ENCODE measurements at regions not wholly inside any gene's neighbourhood (a gene's known extent, or its start where the extent isn't known, plus 50 kb on each side); places are given as distances from the start of the nearest gene placed in this dataset.

GRCh38 chr10:88083597-88083989, 220.2 kb downstream of the PTEN start:
- no peak overlapping the region for H3K9ac ChIP-seq (ENCODE audit: low read length)

DNA sequence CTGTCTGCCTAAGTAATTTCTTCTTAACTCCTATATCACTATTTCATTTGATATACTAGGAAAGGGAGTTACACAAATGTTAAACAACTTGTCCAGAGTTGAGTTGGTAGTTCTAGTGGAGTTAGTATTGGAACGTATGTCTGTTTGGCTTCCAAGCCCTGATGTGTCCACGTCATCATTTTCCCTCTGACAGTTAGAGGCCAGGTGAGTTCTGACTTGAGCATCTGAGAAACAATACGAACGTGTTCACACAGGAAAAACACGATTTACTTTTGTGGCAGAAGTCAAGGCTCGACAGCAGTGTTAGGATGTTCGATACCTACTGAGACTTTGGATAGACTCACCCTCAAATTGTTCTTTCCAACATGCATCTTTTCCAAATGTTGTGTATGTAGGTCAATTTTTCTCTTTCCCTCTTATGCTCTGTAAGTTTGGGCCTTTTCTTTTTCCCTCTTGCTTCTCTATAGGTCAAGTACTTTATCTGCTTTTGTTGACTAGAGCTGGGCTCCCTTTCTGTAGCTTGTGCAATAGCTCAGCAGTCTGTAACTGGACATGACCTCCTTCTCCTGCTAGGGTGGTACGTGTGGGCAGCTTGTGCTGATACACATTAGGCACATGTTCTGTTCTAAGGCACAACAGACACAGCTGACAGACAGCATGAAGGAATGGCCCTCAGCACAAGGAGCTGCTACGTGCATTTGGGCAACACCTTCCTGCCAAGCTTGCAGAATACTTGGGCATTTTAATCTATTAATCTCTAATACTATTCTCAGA, 222.9 kb downstream of the PTEN start:
- Histone ChIP-seq H3K27ac (ENCODE audit: low read depth, low read length) (no peak overlapping the region), H3K9me3 (ENCODE audit: control insufficient read depth, insufficient read depth, low read depth, low read length) (no peaks in the 10 kb centered on the region), H3K4me1 (ENCODE audit: control insufficient read depth, insufficient read depth, low read length) (no peaks in the 10 kb centered on the region), H3K27me3 (ENCODE audit: control insufficient read depth, insufficient read depth, low read length) (no peaks in the 10 kb centered on the region), H3K36me3 (ENCODE audit: control insufficient read depth, insufficient read depth, low read length) (no peaks in the 10 kb centered on the region), H3K4me3 (ENCODE audit: low read depth, low read length) (no peak overlapping the region), H3K9ac (ENCODE audit: low read length) (no peak overlapping the region)

More at GRCh38 chr10:88083597-88083989, 220.2 kb downstream of the PTEN start:
- no peaks in the 10 kb centered on the region for H3K27me3 ChIP-seq (ENCODE audit: control insufficient read depth, insufficient read depth, low read length)
- no peaks in the 10 kb centered on the region for H3K9me3 ChIP-seq (ENCODE audit: control insufficient read depth, insufficient read depth, low read depth, low read length)
- no peak overlapping the region for H3K4me3 ChIP-seq (ENCODE audit: low read depth, low read length)
- no peak overlapping the region for H3K27ac ChIP-seq (ENCODE audit: low read depth, low read length)
- no peaks in the 10 kb centered on the region for H3K4me1 ChIP-seq (ENCODE audit: control insufficient read depth, insufficient read depth, low read length)
- no peaks in the 10 kb centered on the region for H3K36me3 ChIP-seq (ENCODE audit: control insufficient read depth, insufficient read depth, low read length)

DNA sequence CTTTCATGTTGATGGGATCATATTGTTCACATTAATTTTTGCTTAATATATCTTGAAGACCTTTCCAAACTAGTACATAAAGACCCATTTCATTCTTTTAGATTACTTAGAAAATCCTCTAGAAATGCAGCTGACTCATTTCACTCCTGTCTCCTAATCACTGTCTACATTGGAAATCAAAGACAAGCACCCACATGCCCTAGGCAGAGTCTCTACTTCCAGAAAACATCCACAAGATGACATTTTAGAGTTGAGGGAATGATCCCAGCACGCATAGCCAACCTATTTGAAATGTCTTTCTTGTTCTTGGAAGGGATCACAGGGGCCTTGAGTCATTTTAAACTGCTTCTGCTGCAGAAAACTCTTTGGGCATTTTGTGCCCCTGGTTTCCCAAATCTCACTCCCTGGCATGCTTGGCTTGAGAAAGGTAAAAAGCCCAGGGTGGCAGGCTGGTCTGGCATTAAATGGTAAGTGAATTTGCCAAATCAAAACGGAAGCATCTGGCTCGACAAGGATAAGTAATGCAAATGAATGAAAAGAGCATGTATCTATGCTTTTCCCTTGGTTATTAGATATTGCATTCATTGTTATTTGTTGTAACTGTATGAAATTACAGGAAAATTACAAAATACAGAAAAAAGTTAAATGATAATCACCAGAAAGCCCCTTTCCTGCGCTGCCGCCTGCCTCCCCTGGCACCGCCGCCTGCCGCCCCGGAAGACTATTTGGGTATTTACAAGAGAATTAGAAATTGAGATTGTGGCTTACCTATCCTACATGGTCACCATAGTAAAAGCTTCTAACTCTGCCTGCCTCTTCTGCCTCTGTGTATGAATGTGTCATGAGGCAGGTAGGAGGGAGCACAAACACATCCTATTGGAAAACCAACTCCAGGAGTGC, 225.3 kb downstream of the PTEN start:
- no peak overlapping the region for H3K27ac ChIP-seq (ENCODE audit: low read depth, low read length)
- H3K27me3 ChIP-seq (ENCODE audit: control insufficient read depth, insufficient read depth, low read length), result no peaks in the 10 kb centered on the region

DNA sequence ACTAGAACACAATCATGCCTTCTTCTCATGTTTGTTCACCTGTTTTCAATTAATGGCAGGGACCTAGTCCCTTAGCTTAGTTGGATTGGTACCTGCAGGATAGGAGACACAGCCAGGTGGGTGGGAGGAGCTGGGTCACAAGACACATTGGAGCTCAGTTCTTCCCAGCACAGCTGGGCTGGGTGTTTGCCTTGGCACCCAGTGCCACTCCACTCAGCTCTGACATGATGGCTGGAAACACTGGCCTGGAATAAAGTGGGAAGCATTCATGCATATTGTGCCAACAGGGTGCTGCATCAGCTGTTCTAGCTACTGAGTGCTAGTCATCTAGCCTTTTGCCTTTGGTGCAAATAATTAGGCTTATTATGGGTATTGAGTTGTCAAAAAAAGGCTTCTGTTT, 226.1 kb downstream of the PTEN start:
- Histone ChIP-seq H3K9ac (ENCODE audit: low read length) (no peak overlapping the region), H3K27ac (ENCODE audit: low read depth, low read length) (no peak overlapping the region), H3K4me1 (ENCODE audit: control insufficient read depth, insufficient read depth, low read length) (no peaks in the 10 kb centered on the region), H3K9me3 (ENCODE audit: control insufficient read depth, insufficient read depth, low read depth, low read length) (no peaks in the 10 kb centered on the region), H3K4me3 (ENCODE audit: low read depth, low read length) (no peak overlapping the region), H3K36me3 (ENCODE audit: control insufficient read depth, insufficient read depth, low read length) (no peaks in the 10 kb centered on the region), H3K27me3 (ENCODE audit: control insufficient read depth, insufficient read depth, low read length) (no peaks in the 10 kb centered on the region)

More for the DNA sequence above, 225.3 kb downstream of the PTEN start:
- Histone ChIP-seq H3K4me1 (ENCODE audit: control insufficient read depth, insufficient read depth, low read length) (no peaks in the 10 kb centered on the region), H3K36me3 (ENCODE audit: control insufficient read depth, insufficient read depth, low read length) (no peaks in the 10 kb centered on the region), H3K9me3 (ENCODE audit: control insufficient read depth, insufficient read depth, low read depth, low read length) (no peaks in the 10 kb centered on the region), H3K9ac (ENCODE audit: low read length) (no peak overlapping the region), H3K4me3 (ENCODE audit: low read depth, low read length) (no peak overlapping the region)

DNA sequence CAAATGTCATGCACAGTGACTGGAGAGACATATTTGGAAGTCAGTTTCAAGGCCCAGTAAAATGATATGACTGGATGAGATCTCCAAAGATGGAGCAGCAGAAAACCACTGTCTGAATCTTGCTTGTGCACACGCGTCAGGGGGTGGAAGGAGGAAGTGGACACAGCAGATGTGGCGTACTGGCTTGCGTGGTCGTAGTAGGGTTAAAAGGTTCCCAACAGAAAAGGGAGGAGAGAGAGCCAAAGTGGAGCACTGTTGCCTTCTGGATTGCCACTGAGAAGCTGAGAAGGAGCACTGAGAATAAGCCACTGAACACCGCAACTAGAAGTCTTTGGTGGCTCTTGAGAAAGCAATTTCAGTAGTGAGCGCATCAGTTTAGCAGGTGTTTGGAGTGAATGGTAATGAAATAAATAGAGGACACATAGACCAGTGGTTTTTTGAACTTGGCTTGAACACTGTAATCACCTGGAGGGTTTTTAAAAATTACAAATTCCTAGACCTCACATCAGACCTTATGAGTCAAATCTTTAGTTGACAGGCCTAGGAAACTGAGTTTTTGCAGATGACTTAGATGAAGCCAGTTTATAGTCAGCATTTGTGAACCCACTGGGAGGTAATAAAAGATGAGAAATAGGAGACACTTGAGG, 227.3 kb downstream of the PTEN start:
- Histone ChIP-seq H3K9me3 (ENCODE audit: control insufficient read depth, insufficient read depth, low read depth, low read length) (no peaks in the 10 kb centered on the region), H3K27me3 (ENCODE audit: control insufficient read depth, insufficient read depth, low read length) (no peaks in the 10 kb centered on the region), H3K4me3 (ENCODE audit: low read depth, low read length) (no peak overlapping the region), H3K9ac (ENCODE audit: low read length) (no peak overlapping the region), H3K4me1 (ENCODE audit: control insufficient read depth, insufficient read depth, low read length) (no peaks in the 10 kb centered on the region), H3K27ac (ENCODE audit: low read depth, low read length) (no peak overlapping the region), H3K36me3 (ENCODE audit: control insufficient read depth, insufficient read depth, low read length) (no peaks in the 10 kb centered on the region)

DNA sequence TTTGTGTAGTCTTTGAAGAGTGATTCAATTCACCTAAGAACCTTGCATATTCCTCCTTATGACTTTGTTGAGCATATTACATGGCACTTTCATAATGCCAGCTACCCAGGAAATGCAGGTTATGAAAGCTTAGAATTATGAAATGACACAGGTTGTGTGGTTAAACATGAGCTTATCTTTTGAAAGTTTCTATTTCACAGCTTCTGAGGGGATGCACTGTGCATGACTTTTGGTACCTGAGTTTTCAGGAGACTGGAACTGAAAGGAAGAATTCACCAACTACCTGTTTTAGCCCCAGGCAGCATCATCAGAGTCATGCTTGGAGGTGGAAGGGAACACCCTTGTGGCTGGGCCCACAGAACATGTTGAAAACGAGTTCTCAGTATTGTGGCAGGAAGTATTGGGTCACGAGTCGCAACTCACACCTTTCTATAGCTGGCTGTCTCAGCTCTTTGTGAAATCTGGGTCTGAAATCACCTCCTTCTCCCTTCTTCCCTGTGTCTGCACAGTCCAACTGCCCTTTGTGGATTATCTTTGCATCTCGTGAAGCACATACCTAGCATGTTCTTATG, 228.2 kb downstream of the PTEN start:
- Histone ChIP-seq H3K9me3 (ENCODE audit: control insufficient read depth, insufficient read depth, low read depth, low read length) (no peaks in the 10 kb centered on the region), H3K36me3 (ENCODE audit: control insufficient read depth, insufficient read depth, low read length) (no peaks in the 10 kb centered on the region), H3K4me1 (ENCODE audit: control insufficient read depth, insufficient read depth, low read length) (no peaks in the 10 kb centered on the region), H3K9ac (ENCODE audit: low read length) (no peak overlapping the region), H3K4me3 (ENCODE audit: low read depth, low read length) (no peak overlapping the region), H3K27me3 (ENCODE audit: control insufficient read depth, insufficient read depth, low read length) (no peaks in the 10 kb centered on the region), H3K27ac (ENCODE audit: low read depth, low read length) (no peak overlapping the region)

DNA sequence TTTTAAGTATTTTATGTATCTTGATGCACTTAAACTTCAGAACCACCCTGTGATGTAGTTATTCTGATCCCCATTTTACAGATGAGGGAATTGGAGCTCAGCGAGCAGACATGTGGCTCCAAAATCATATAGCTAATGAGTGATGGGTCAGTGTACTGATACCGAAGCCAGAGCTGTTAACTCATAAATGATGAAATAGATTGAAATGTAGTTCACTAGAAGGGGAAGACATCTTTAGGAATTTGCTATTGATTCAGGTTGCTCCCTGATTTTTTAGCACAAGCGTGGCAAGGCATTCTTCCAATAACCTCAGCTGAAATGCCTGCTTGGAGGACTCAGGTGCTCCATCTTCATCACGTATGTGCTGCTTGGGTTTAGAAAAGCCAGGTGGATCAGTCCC, 228.8 kb downstream of the PTEN start:
- Histone ChIP-seq H3K9me3 (ENCODE audit: control insufficient read depth, insufficient read depth, low read depth, low read length) (no peaks in the 10 kb centered on the region), H3K36me3 (ENCODE audit: control insufficient read depth, insufficient read depth, low read length) (no peaks in the 10 kb centered on the region), H3K4me3 (ENCODE audit: low read depth, low read length) (no peak overlapping the region), H3K9ac (ENCODE audit: low read length) (no peak overlapping the region), H3K27me3 (ENCODE audit: control insufficient read depth, insufficient read depth, low read length) (no peaks in the 10 kb centered on the region), H3K4me1 (ENCODE audit: control insufficient read depth, insufficient read depth, low read length) (no peaks in the 10 kb centered on the region), H3K27ac (ENCODE audit: low read depth, low read length) (no peak overlapping the region)

GRCh38 chr10:88092973-88093372, 229.5 kb downstream of the PTEN start:
- no peaks in the 10 kb centered on the region for H3K4me1 ChIP-seq (ENCODE audit: control insufficient read depth, insufficient read depth, low read length)
- no peak overlapping the region for H3K9ac ChIP-seq (ENCODE audit: low read length)
- no peaks in the 10 kb centered on the region for H3K27me3 ChIP-seq (ENCODE audit: control insufficient read depth, insufficient read depth, low read length)
- H3K9me3 ChIP-seq (ENCODE audit: control insufficient read depth, insufficient read depth, low read depth, low read length), result no peaks in the 10 kb centered on the region
- no peak overlapping the region for H3K4me3 ChIP-seq (ENCODE audit: low read depth, low read length)
- no peaks in the 10 kb centered on the region for H3K36me3 ChIP-seq (ENCODE audit: control insufficient read depth, insufficient read depth, low read length)
- no peak overlapping the region for H3K27ac ChIP-seq (ENCODE audit: low read depth, low read length)

GRCh38 chr10:88094795-88095194, 231.4 kb downstream of the PTEN start:
- Histone ChIP-seq H3K27me3 (ENCODE audit: control insufficient read depth, insufficient read depth, low read length) (no peaks in the 10 kb centered on the region), H3K27ac (ENCODE audit: low read depth, low read length) (no peak overlapping the region), H3K9me3 (ENCODE audit: control insufficient read depth, insufficient read depth, low read depth, low read length) (no peaks in the 10 kb centered on the region), H3K4me3 (ENCODE audit: low read depth, low read length) (no peak overlapping the region), H3K9ac (ENCODE audit: low read length) (no peak overlapping the region), H3K4me1 (ENCODE audit: control insufficient read depth, insufficient read depth, low read length) (no peaks in the 10 kb centered on the region), H3K36me3 (ENCODE audit: control insufficient read depth, insufficient read depth, low read length) (no peaks in the 10 kb centered on the region)

GRCh38 chr10:88095223-88095721, 231.8 kb downstream of the PTEN start:
- Histone ChIP-seq H3K4me1 (ENCODE audit: control insufficient read depth, insufficient read depth, low read length) (no peaks in the 10 kb centered on the region), H3K4me3 (ENCODE audit: low read depth, low read length) (no peak overlapping the region), H3K9ac (ENCODE audit: low read length) (no peak overlapping the region), H3K27me3 (ENCODE audit: control insufficient read depth, insufficient read depth, low read length) (no peaks in the 10 kb centered on the region), H3K9me3 (ENCODE audit: control insufficient read depth, insufficient read depth, low read depth, low read length) (no peaks in the 10 kb centered on the region), H3K36me3 (ENCODE audit: control insufficient read depth, insufficient read depth, low read length) (no peaks in the 10 kb centered on the region), H3K27ac (ENCODE audit: low read depth, low read length) (no peak overlapping the region)

All from HUES6 (cell line).